ENCODE measurements at regions not wholly inside any gene's neighbourhood (a gene's known extent, or its start where the extent isn't known, plus 50 kb on each side); places are given as distances from the start of the nearest gene placed in this dataset.

DNA sequence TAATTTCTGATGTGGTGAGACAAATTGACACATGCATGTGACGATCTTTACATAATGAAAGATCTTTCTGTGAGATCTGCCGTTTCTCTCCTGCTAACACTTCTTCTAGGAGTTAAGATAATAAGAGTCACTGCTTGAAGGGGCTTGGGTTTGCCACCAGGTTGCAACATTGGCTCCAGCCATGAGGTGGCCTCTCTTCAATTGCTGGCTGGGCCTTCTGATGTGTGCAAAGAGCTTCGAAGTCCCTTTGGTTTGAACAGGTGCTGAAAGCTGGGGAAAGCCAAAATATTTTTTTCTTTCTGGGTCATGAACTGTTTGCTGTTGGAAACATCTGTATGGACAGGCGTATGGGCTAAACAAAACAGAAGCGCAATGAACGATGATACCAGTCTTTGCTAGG lies 204.1 kb upstream of the SALL1 start:
- TF ChIP-seq, protein P1, sequence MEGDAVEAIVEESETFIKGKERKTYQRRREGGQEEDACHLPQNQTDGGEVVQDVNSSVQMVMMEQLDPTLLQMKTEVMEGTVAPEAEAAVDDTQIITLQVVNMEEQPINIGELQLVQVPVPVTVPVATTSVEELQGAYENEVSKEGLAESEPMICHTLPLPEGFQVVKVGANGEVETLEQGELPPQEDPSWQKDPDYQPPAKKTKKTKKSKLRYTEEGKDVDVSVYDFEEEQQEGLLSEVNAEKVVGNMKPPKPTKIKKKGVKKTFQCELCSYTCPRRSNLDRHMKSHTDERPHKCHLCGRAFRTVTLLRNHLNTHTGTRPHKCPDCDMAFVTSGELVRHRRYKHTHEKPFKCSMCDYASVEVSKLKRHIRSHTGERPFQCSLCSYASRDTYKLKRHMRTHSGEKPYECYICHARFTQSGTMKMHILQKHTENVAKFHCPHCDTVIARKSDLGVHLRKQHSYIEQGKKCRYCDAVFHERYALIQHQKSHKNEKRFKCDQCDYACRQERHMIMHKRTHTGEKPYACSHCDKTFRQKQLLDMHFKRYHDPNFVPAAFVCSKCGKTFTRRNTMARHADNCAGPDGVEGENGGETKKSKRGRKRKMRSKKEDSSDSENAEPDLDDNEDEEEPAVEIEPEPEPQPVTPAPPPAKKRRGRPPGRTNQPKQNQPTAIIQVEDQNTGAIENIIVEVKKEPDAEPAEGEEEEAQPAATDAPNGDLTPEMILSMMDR (conservative IDR thresholded peaks at IDR 0.05; ENCODE audit: low read length), result no peak
- TF ChIP-seq EZH2phosphoT487 (IDR thresholded peaks at IDR 0.05; ENCODE audit: borderline replicate concordance), result no peak
- Histone ChIP-seq H3F3A (ENCODE audit: low read depth) (no peaks in the 10 kb centered on the region), H3K9me2 (replicated peaks; ENCODE audit: low read depth, low read length) (no peaks in the 10 kb centered on the region), H2AFZ (ENCODE audit: low read length) (no peak overlapping the region), H3K4me3 (ENCODE audit: low read length, poor library complexity, severe bottlenecking) (no peak overlapping the region), H3K9me3 (ENCODE audit: insufficient read depth, low read depth, low read length) (no peaks in the 10 kb centered on the region), H3K9ac (ENCODE audit: low read depth, low read length, poor library complexity, severe bottlenecking) (no peak overlapping the region), H3K27me3 (ENCODE audit: insufficient read depth, low read length, poor library complexity, severe bottlenecking) (no peaks in the 10 kb centered on the region), H3K79me2 (ENCODE audit: insufficient read depth, low read length) (no peaks in the 10 kb centered on the region), H3K4me1 (ENCODE audit: insufficient read depth, low read length, poor library complexity, severe bottlenecking) (no peaks in the 10 kb centered on the region), H4K20me1 (ENCODE audit: insufficient read depth, low read length, poor library complexity, severe bottlenecking) (no peaks in the 10 kb centered on the region), H3K36me3 (ENCODE audit: insufficient read depth, low read length) (no peaks in the 10 kb centered on the region), H3K4me2 (ENCODE audit: low read depth, low read length, poor library complexity, severe bottlenecking) (no peak overlapping the region)

- Histone ChIP-seq H3K9me3 (ENCODE audit: insufficient read depth, low read depth, low read length) (no peaks in the 10 kb centered on the region), H3K79me2 (ENCODE audit: insufficient read depth, low read length) (no peaks in the 10 kb centered on the region), H3K36me3 (ENCODE audit: insufficient read depth, low read length) (no peaks in the 10 kb centered on the region), H3K4me3 (ENCODE audit: low read length, poor library complexity, severe bottlenecking) (no peak overlapping the region), H3K27me3 (ENCODE audit: insufficient read depth, low read length, poor library complexity, severe bottlenecking) (no peaks in the 10 kb centered on the region), H3K4me2 (ENCODE audit: low read depth, low read length, poor library complexity, severe bottlenecking) (no peak overlapping the region), H4K20me1 (ENCODE audit: insufficient read depth, low read length, poor library complexity, severe bottlenecking) (no peaks in the 10 kb centered on the region), H3F3A (ENCODE audit: low read depth) (no peaks in the 10 kb centered on the region), H3K4me1 (ENCODE audit: insufficient read depth, low read length, poor library complexity, severe bottlenecking) (no peaks in the 10 kb centered on the region), H3K9ac (ENCODE audit: low read depth, low read length, poor library complexity, severe bottlenecking) (no peak overlapping the region), H3K9me2 (replicated peaks; ENCODE audit: low read depth, low read length) (no peaks in the 10 kb centered on the region), H2AFZ (ENCODE audit: low read length) (no peak overlapping the region)
- TF ChIP-seq EZH2phosphoT487 (IDR thresholded peaks at IDR 0.05; ENCODE audit: borderline replicate concordance), result no peak
- TF ChIP-seq, protein P1 (conservative IDR thresholded peaks at IDR 0.05; ENCODE audit: low read length), result no peak
These were observed 202.0 kb upstream of the SALL1 start for GRCh38 chr16:51353055-51353454.

GRCh38 chr16:51349626-51350025 lies 198.6 kb upstream of the SALL1 start:
- Histone ChIP-seq H3K79me2 (ENCODE audit: insufficient read depth, low read length) (no peaks in the 10 kb centered on the region), H3K9ac (ENCODE audit: low read depth, low read length, poor library complexity, severe bottlenecking) (no peak overlapping the region), H3K9me3 (ENCODE audit: insufficient read depth, low read depth, low read length) (no peaks in the 10 kb centered on the region), H4K20me1 (ENCODE audit: insufficient read depth, low read length, poor library complexity, severe bottlenecking) (no peaks in the 10 kb centered on the region), H3K4me3 (ENCODE audit: low read length, poor library complexity, severe bottlenecking) (no peak overlapping the region), H3K4me1 (ENCODE audit: insufficient read depth, low read length, poor library complexity, severe bottlenecking) (no peaks in the 10 kb centered on the region), H3K4me2 (ENCODE audit: low read depth, low read length, poor library complexity, severe bottlenecking) (no peak overlapping the region), H3F3A (ENCODE audit: low read depth) (no peaks in the 10 kb centered on the region), H3K36me3 (ENCODE audit: insufficient read depth, low read length) (no peaks in the 10 kb centered on the region), H3K9me2 (replicated peaks; ENCODE audit: low read depth, low read length) (no peaks in the 10 kb centered on the region), H3K27me3 (ENCODE audit: insufficient read depth, low read length, poor library complexity, severe bottlenecking) (no peaks in the 10 kb centered on the region), H2AFZ (ENCODE audit: low read length) (no peak overlapping the region)
- TF ChIP-seq, protein P1 (conservative IDR thresholded peaks at IDR 0.05; ENCODE audit: low read length), result no peak
- TF ChIP-seq EZH2phosphoT487 (IDR thresholded peaks at IDR 0.05; ENCODE audit: borderline replicate concordance), result no peak
